Astrocyte of the spinal cord (primary cell): ENCODE measurements at regions not wholly inside any gene's neighbourhood (a gene's known extent, or its start where the extent isn't known, plus 50 kb on each side); places are given as distances from the start of the nearest gene placed in this dataset.
"Not testable (repeated sequence)": the region's sequence is repeated elsewhere in the genome, so short reads cannot be mapped to it uniquely, and the experiment has no call there.

ENCODE experiments used
- DNase-seq: peaks from one replicate; pipeline ENCODE4 v3.0.0; 2011; ENCODE audit warnings: low read depth, low spot score
- H3K4me3 ChIP-seq: 2 replicates; pipeline ENCODE4 v1.5.1; 2011; ENCODE audit warnings: low read depth, mild to moderate bottlenecking, low read length, moderate library complexity
- in situ Hi-C: cut with HindIII; loops from 2 replicates; pipeline ENCODE4 v1.10.0; 2017; ENCODE audit warnings: low sequenced_read_pairs
- TF ChIP-seq, protein P1 (sequence below): IDR thresholded peaks from 2 replicates; pipeline ENCODE4 v1.5.1; 2012; ENCODE audit warnings: low read depth, mild to moderate bottlenecking, low read length, inconsistent platforms

DNA sequence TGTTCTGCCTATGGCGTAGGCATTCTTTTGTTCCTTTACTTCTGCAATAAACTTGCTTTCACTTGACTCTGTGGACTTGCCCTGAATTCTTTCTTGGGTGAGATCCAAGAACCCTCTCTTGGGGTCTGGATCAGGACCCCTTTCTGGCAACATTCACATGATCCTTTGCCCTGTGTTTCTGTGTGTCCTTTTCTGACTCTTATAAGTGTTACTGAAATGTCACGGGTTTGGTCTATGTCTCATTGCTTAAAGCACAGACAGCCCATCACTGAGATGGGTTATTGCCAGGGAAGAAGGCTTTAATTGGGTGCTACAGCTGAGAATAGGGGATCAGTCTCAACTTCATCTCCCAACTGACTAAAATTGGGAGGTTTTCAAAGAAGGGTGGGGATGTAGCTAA is 110.9 kb upstream of the XPO1 start:
- no peak overlapping the region for H3K4me3 ChIP-seq
- no peak for DNase-seq
- TF ChIP-seq, protein P1, sequence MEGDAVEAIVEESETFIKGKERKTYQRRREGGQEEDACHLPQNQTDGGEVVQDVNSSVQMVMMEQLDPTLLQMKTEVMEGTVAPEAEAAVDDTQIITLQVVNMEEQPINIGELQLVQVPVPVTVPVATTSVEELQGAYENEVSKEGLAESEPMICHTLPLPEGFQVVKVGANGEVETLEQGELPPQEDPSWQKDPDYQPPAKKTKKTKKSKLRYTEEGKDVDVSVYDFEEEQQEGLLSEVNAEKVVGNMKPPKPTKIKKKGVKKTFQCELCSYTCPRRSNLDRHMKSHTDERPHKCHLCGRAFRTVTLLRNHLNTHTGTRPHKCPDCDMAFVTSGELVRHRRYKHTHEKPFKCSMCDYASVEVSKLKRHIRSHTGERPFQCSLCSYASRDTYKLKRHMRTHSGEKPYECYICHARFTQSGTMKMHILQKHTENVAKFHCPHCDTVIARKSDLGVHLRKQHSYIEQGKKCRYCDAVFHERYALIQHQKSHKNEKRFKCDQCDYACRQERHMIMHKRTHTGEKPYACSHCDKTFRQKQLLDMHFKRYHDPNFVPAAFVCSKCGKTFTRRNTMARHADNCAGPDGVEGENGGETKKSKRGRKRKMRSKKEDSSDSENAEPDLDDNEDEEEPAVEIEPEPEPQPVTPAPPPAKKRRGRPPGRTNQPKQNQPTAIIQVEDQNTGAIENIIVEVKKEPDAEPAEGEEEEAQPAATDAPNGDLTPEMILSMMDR, result no peak
- in situ Hi-C loops, result no loop called here

DNA sequence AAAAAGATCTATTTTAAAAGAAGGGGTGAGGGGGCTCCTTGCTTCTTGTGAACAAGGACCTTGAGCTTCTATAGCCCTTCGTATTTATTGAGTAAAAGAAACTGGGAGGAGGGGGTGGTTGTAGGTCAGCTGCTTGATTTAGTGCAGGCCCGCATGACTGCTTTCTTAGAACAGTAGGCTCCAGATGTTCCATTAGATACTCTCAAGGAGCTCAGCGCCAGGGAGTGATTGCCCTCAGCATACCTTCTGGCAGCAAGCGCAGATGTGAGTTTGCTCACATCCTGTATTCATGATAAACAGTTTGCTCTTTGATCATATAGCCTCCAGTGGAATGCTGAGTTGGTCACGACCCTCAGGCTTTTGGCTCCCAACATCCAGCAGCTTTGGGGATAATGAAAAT is 108.9 kb upstream of the XPO1 start:
- TF ChIP-seq, protein P1, result no peak
- H3K4me3 ChIP-seq, result no peak overlapping the region
- in situ Hi-C loops, result no loop called here
- DNase-seq, result no peak

DNA sequence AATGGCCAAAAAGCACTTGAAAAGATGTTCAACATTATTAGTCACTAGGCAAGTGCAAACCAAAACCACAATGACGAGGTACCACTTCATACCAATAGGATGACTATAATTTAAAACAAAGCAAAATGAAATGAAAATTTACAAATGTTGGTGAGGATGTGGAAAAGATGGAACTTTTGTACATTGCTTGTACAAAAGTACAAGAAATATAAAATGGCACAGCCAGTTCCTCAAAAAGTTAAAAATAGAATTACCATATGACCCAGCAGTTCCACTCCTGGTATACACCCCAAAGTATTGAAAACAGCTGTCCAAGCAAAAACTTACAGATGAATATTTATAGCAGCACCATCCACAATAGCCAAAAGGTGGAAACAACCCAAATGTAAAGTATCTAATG is 107.8 kb upstream of the XPO1 start:
- peak; percentile 94 for DNase-seq
- TF ChIP-seq, protein P1, result no peak
- no peak overlapping the region for H3K4me3 ChIP-seq
- in situ Hi-C loops, result no loop called here

DNA sequence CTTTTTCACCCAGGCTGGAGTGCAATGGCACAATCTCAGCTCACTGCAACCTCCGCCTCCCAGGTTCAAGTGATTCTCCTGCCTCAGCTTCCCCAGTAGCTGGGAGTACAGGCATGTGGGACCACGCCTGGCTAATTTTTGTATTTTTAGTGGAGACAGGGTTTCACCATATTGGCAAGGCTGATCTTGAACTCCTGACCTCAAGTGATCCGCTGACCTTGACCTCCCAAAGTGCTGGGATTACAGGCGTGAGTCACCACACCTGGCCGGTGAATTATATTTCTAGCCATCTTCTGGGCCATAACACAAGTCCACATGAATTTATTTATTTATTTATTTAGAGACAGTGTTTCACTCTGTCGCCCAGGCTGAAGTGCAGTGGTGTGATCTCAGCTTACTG is 105.0 kb upstream of the XPO1 start:
- H3K4me3 ChIP-seq, DNase-seq, in situ Hi-C loops: not testable (repeated sequence)

DNA sequence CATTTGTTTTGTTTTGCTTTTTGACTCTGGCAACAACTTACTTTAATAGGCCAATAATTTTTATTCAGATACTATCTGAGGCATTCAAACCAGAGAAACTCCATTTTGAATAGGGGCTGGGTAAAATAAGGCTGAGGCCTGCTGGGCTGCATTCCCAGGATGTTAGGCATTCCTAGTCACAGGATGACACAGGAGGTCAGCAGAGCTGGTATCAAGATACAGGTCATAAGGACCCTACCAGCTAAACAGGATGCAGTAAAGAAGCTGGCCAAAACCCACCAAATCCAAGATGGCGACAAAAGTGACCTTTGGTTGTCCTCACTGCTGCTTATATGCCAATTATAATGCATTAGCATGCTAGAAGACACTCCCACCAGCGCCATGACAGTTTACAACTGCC is 102.2 kb upstream of the XPO1 start:
- H3K4me3 ChIP-seq, result no peak overlapping the region
- TF ChIP-seq, protein P1, result no peak
- in situ Hi-C loops, result no loop called here
- DNase-seq, result no peak

DNA sequence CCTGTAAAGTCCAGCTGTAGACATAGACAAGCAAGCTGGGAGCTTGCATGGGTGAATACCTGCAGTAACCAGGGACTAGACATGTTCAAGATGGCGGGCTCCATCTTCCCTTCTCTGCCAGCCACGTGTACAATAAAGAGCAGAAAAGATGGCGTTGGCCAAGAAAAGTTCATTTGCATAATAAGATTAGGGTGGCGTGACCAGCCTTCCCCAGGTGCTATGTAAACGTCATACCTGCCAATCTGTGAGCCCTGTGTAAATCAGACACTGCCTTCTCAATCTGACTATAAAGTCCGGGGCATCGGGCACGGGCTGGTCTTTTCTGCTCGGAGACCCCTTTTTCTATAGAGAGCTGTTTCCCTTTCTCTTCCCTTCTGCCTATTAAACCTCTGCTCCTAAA is 101.6 kb upstream of the XPO1 start:
- TF ChIP-seq, protein P1, result no peak
- in situ Hi-C loops, result no loop called here
- no peak overlapping the region for H3K4me3 ChIP-seq
- DNase-seq, result no peak

DNA sequence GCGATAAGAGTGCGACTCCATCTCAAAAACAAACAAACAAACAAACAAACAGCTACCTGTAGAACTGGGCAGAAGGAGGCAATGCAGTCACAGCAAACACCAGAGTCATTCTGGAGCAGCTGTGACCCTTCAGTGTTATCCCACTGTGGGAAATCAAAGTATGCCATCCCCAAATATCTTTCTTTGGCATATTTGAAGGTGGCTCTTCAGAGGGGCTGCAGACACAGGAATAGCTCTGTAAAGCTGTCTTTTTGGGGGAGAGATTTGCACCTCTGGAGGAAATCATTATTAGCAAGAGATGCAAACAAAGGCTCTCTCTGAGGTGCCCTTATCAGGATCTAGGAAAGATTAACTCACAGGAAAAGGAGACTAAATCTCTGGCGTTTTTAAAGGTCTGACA is 98.5 kb upstream of the XPO1 start:
- TF ChIP-seq, protein P1, result no peak
- no peak for DNase-seq
- H3K4me3 ChIP-seq, result no peak overlapping the region
- in situ Hi-C loops, result no loop called here
